ENCODE measurements at regions not wholly inside any gene's neighbourhood (a gene's known extent, or its start where the extent isn't known, plus 50 kb on each side); places are given as distances from the start of the nearest gene placed in this dataset.

GRCh38 chr1:22221233-22221780 lies 78.4 kb upstream of the WNT4 start:
- DNase-seq (ENCODE audit: low read depth), result no peak

GRCh38 chr1:22222723-22223122 lies 79.8 kb upstream of the WNT4 start:
- no peak for DNase-seq (ENCODE audit: low read depth)

- DNase-seq (ENCODE audit: low read depth), result no peak
Measured at GRCh38 chr1:22223176-22223575, 80.3 kb upstream of the WNT4 start.

GRCh38 chr1:22224091-22224490 lies 81.2 kb upstream of the WNT4 start:
- DNase-seq (ENCODE audit: low read depth), result no peak

GRCh38 chr1:22224631-22225030 lies 81.7 kb upstream of the WNT4 start:
- DNase-seq (ENCODE audit: low read depth), result no peak

- DNase-seq (ENCODE audit: low read depth), result no peak
Measured at GRCh38 chr1:22225858-22226589, 83.1 kb upstream of the WNT4 start.

- DNase-seq (ENCODE audit: low read depth), result no peak
Measured at GRCh38 chr1:22228074-22228473, 85.2 kb upstream of the WNT4 start.

GRCh38 chr1:22228505-22228911 lies 85.6 kb upstream of the WNT4 start:
- no peak for DNase-seq (ENCODE audit: low read depth)

- no peak for DNase-seq (ENCODE audit: low read depth)
Measured at GRCh38 chr1:22229379-22229778, 86.5 kb upstream of the WNT4 start.

GRCh38 chr1:22231068-22231593 lies 88.2 kb upstream of the WNT4 start:
- DNase-seq (ENCODE audit: low read depth), result no peak

- no peak for DNase-seq (ENCODE audit: low read depth)
Measured at GRCh38 chr1:22231995-22232690, 89.2 kb upstream of the WNT4 start.

GRCh38 chr1:22233222-22233621 lies 90.3 kb upstream of the WNT4 start:
- DNase-seq (ENCODE audit: low read depth), result no peak

GRCh38 chr1:22234476-22235030 lies 91.7 kb upstream of the WNT4 start:
- DNase-seq (ENCODE audit: low read depth), result no peak

GRCh38 chr1:22236166-22236565 lies 93.3 kb upstream of the WNT4 start:
- DNase-seq (ENCODE audit: low read depth), result no peak

- no peak for DNase-seq (ENCODE audit: low read depth)
Measured at GRCh38 chr1:22236900-22237299, 94.0 kb upstream of the WNT4 start.

- DNase-seq (ENCODE audit: low read depth), result no peak
Measured at GRCh38 chr1:22237433-22238093, 94.7 kb upstream of the WNT4 start.

GRCh38 chr1:22238356-22239224 lies 95.7 kb upstream of the WNT4 start:
- DNase-seq (ENCODE audit: low read depth), result no peak

- no peak for DNase-seq (ENCODE audit: low read depth)
Measured at GRCh38 chr1:22239378-22239777, 96.5 kb upstream of the WNT4 start.

- no peak for DNase-seq (ENCODE audit: low read depth)
Measured at GRCh38 chr1:22241250-22241649, 98.4 kb upstream of the WNT4 start.

- DNase-seq (ENCODE audit: low read depth), result no peak
Measured at GRCh38 chr1:22241811-22242210, 98.9 kb upstream of the WNT4 start.

- DNase-seq (ENCODE audit: low read depth), result no peak
Measured at GRCh38 chr1:22245100-22245650, 102.3 kb upstream of the WNT4 start.
